ENCODE measurements at regions not wholly inside any gene's neighbourhood (a gene's known extent, or its start where the extent isn't known, plus 50 kb on each side); places are given as distances from the start of the nearest gene placed in this dataset.

DNA sequence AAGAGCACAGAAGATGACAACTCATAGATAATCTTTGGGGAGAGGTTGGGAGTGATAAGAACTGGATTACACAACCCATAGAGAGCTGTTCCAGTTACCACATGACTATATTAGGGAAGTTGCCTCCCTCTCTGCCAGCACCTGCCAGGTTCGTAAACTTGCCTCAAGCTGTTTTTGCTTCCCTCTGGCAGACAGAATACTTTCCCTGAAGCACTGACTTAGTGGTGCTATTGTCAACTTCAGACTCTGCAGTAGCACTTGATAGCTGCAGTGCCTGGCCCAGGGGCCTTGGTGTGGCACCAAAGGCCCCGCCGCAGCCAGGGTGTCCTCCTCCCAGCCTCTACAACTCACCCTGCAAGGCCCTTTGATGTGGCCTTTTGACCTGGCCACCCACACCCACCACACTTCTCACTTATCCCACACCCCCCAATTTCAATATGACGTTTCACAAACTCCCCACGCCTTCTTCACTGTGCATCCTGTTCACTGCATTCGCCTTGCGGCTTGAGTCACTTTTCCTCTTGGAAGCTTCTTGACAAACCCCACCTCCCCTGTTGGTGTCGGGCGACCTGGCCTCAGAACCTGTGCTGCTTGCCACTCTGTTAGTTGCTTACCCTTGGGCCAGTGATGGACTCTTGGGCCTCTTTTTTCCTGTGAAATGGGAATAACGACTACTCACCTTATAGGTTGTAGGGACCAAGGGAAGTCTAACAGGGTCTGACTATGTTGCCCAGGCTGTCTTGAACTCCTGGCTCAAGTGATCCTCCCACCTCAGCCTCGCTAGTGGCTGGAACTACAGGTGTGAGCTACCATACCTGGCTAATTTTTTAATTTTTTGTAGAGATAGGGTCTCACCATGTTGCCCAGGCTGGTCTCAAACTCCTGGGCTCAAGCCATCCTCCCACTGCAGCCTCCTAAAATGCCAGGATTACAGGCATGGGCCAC is 50.2 kb upstream of the PODXL start:
- TF ChIP-seq, protein P1, sequence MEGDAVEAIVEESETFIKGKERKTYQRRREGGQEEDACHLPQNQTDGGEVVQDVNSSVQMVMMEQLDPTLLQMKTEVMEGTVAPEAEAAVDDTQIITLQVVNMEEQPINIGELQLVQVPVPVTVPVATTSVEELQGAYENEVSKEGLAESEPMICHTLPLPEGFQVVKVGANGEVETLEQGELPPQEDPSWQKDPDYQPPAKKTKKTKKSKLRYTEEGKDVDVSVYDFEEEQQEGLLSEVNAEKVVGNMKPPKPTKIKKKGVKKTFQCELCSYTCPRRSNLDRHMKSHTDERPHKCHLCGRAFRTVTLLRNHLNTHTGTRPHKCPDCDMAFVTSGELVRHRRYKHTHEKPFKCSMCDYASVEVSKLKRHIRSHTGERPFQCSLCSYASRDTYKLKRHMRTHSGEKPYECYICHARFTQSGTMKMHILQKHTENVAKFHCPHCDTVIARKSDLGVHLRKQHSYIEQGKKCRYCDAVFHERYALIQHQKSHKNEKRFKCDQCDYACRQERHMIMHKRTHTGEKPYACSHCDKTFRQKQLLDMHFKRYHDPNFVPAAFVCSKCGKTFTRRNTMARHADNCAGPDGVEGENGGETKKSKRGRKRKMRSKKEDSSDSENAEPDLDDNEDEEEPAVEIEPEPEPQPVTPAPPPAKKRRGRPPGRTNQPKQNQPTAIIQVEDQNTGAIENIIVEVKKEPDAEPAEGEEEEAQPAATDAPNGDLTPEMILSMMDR (IDR thresholded peaks at IDR 0.05), result no peak
- no peak for TF ChIP-seq POLR2A (IDR thresholded peaks at IDR 0.05)

All from body of pancreas (tissue), 4 donors.